ENCODE measurements at regions not wholly inside any gene's neighbourhood (a gene's known extent, or its start where the extent isn't known, plus 50 kb on each side); places are given as distances from the start of the nearest gene placed in this dataset.

- H3K4me1 ChIP-seq (ENCODE audit: control insufficient read depth, low read depth, low read length) = no peaks in the 10 kb centered on the region
Observed at GRCh38 chr9:84079994-84080393, 99.4 kb downstream of the RMI1 start.

GRCh38 chr9:84101964-84102632, 121.5 kb downstream of the RMI1 start:
- Histone ChIP-seq H3K27me3 (ENCODE audit: control insufficient read depth, insufficient read depth, low read length) (peaks cover 29% of the 10 kb centered on the region), H3K27ac (ENCODE audit: low read length) (no peak overlapping the region), H3K4me3 (ENCODE audit: low read length) (peak overlapping the region; percentile 59), H3K9me3 (ENCODE audit: control insufficient read depth, low read depth, low read length) (no peaks in the 10 kb centered on the region), H3K4me1 (ENCODE audit: control insufficient read depth, low read depth, low read length) (peaks cover 3% of the 10 kb centered on the region), H3K36me3 (ENCODE audit: control insufficient read depth, low read depth, low read length) (no peaks in the 10 kb centered on the region), H3K9ac (ENCODE audit: low read length) (no peak overlapping the region)

More at GRCh38 chr9:84079994-84080393, 99.4 kb downstream of the RMI1 start:
- Histone ChIP-seq H3K4me3 (ENCODE audit: low read length) (no peak overlapping the region), H3K36me3 (ENCODE audit: control insufficient read depth, low read depth, low read length) (no peaks in the 10 kb centered on the region), H3K27ac (ENCODE audit: low read length) (no peak overlapping the region), H3K9ac (ENCODE audit: low read length) (no peak overlapping the region), H3K27me3 (ENCODE audit: control insufficient read depth, insufficient read depth, low read length) (no peaks in the 10 kb centered on the region), H3K9me3 (ENCODE audit: control insufficient read depth, low read depth, low read length) (no peaks in the 10 kb centered on the region)

GRCh38 chr9:84103651-84104377, 123.2 kb downstream of the RMI1 start:
- H3K4me3 ChIP-seq (ENCODE audit: low read length) = no peak overlapping the region
- H3K9me3 ChIP-seq (ENCODE audit: control insufficient read depth, low read depth, low read length) = no peaks in the 10 kb centered on the region
- no peak overlapping the region for H3K9ac ChIP-seq (ENCODE audit: low read length)
- H3K36me3 ChIP-seq (ENCODE audit: control insufficient read depth, low read depth, low read length) = no peaks in the 10 kb centered on the region
- H3K27me3 ChIP-seq (ENCODE audit: control insufficient read depth, insufficient read depth, low read length) = peaks cover 29% of the 10 kb centered on the region
- H3K27ac ChIP-seq (ENCODE audit: low read length) = no peak overlapping the region
- H3K4me1 ChIP-seq (ENCODE audit: control insufficient read depth, low read depth, low read length) = peaks cover 3% of the 10 kb centered on the region

GRCh38 chr9:84107081-84107480, 126.5 kb downstream of the RMI1 start:
- no peak overlapping the region for H3K27ac ChIP-seq (ENCODE audit: low read length)
- peaks cover 17% of the 10 kb centered on the region for H3K27me3 ChIP-seq (ENCODE audit: control insufficient read depth, insufficient read depth, low read length)
- H3K4me1 ChIP-seq (ENCODE audit: control insufficient read depth, low read depth, low read length) = peaks cover 1% of the 10 kb centered on the region
- no peak overlapping the region for H3K4me3 ChIP-seq (ENCODE audit: low read length)
- no peaks in the 10 kb centered on the region for H3K9me3 ChIP-seq (ENCODE audit: control insufficient read depth, low read depth, low read length)
- H3K36me3 ChIP-seq (ENCODE audit: control insufficient read depth, low read depth, low read length) = no peaks in the 10 kb centered on the region
- H3K9ac ChIP-seq (ENCODE audit: low read length) = no peak overlapping the region

GRCh38 chr9:84107995-84108394, 127.4 kb downstream of the RMI1 start:
- Histone ChIP-seq H3K4me3 (ENCODE audit: low read length) (no peak overlapping the region), H3K27me3 (ENCODE audit: control insufficient read depth, insufficient read depth, low read length) (peaks cover 8% of the 10 kb centered on the region), H3K36me3 (ENCODE audit: control insufficient read depth, low read depth, low read length) (no peaks in the 10 kb centered on the region), H3K4me1 (ENCODE audit: control insufficient read depth, low read depth, low read length) (no peaks in the 10 kb centered on the region), H3K9ac (ENCODE audit: low read length) (no peak overlapping the region), H3K27ac (ENCODE audit: low read length) (no peak overlapping the region), H3K9me3 (ENCODE audit: control insufficient read depth, low read depth, low read length) (no peaks in the 10 kb centered on the region)

- Histone ChIP-seq H3K36me3 (ENCODE audit: control insufficient read depth, low read depth, low read length) (no peaks in the 10 kb centered on the region), H3K4me3 (ENCODE audit: low read length) (no peak overlapping the region), H3K9ac (ENCODE audit: low read length) (no peak overlapping the region), H3K27me3 (ENCODE audit: control insufficient read depth, insufficient read depth, low read length) (no peaks in the 10 kb centered on the region), H3K27ac (ENCODE audit: low read length) (no peak overlapping the region), H3K9me3 (ENCODE audit: control insufficient read depth, low read depth, low read length) (peaks cover 7% of the 10 kb centered on the region), H3K4me1 (ENCODE audit: control insufficient read depth, low read depth, low read length) (no peaks in the 10 kb centered on the region)
Observed at GRCh38 chr9:84111726-84112125, 131.1 kb downstream of the RMI1 start.

- Histone ChIP-seq H3K4me3 (ENCODE audit: low read length) (no peak overlapping the region), H3K27me3 (ENCODE audit: control insufficient read depth, insufficient read depth, low read length) (no peaks in the 10 kb centered on the region), H3K27ac (ENCODE audit: low read length) (no peak overlapping the region), H3K9me3 (ENCODE audit: control insufficient read depth, low read depth, low read length) (no peaks in the 10 kb centered on the region), H3K9ac (ENCODE audit: low read length) (no peak overlapping the region), H3K36me3 (ENCODE audit: control insufficient read depth, low read depth, low read length) (no peaks in the 10 kb centered on the region), H3K4me1 (ENCODE audit: control insufficient read depth, low read depth, low read length) (no peaks in the 10 kb centered on the region)
Observed at GRCh38 chr9:84121991-84122523, 141.5 kb downstream of the RMI1 start.

- no peak overlapping the region for H3K4me3 ChIP-seq (ENCODE audit: low read length)
Observed at GRCh38 chr9:84122572-84122971, 142.0 kb downstream of the RMI1 start.

GRCh38 chr9:84123648-84124406, 143.2 kb downstream of the RMI1 start:
- H3K9me3 ChIP-seq (ENCODE audit: control insufficient read depth, low read depth, low read length) = no peaks in the 10 kb centered on the region
- H3K4me3 ChIP-seq (ENCODE audit: low read length) = no peak overlapping the region
- no peaks in the 10 kb centered on the region for H3K27me3 ChIP-seq (ENCODE audit: control insufficient read depth, insufficient read depth, low read length)
- no peaks in the 10 kb centered on the region for H3K4me1 ChIP-seq (ENCODE audit: control insufficient read depth, low read depth, low read length)
- no peak overlapping the region for H3K27ac ChIP-seq (ENCODE audit: low read length)
- no peaks in the 10 kb centered on the region for H3K36me3 ChIP-seq (ENCODE audit: control insufficient read depth, low read depth, low read length)
- H3K9ac ChIP-seq (ENCODE audit: low read length) = no peak overlapping the region

More at GRCh38 chr9:84122572-84122971, 142.0 kb downstream of the RMI1 start:
- H3K4me1 ChIP-seq (ENCODE audit: control insufficient read depth, low read depth, low read length) = no peaks in the 10 kb centered on the region
- no peaks in the 10 kb centered on the region for H3K9me3 ChIP-seq (ENCODE audit: control insufficient read depth, low read depth, low read length)
- no peak overlapping the region for H3K27ac ChIP-seq (ENCODE audit: low read length)
- H3K9ac ChIP-seq (ENCODE audit: low read length) = no peak overlapping the region
- H3K27me3 ChIP-seq (ENCODE audit: control insufficient read depth, insufficient read depth, low read length) = no peaks in the 10 kb centered on the region
- no peaks in the 10 kb centered on the region for H3K36me3 ChIP-seq (ENCODE audit: control insufficient read depth, low read depth, low read length)

- Histone ChIP-seq H3K36me3 (ENCODE audit: control insufficient read depth, low read depth, low read length) (no peaks in the 10 kb centered on the region), H3K9ac (ENCODE audit: low read length) (no peak overlapping the region), H3K4me3 (ENCODE audit: low read length) (no peak overlapping the region), H3K27ac (ENCODE audit: low read length) (no peak overlapping the region), H3K4me1 (ENCODE audit: control insufficient read depth, low read depth, low read length) (no peaks in the 10 kb centered on the region), H3K27me3 (ENCODE audit: control insufficient read depth, insufficient read depth, low read length) (no peaks in the 10 kb centered on the region), H3K9me3 (ENCODE audit: control insufficient read depth, low read depth, low read length) (no peaks in the 10 kb centered on the region)
Observed at GRCh38 chr9:84125046-84125445, 144.4 kb downstream of the RMI1 start.

GRCh38 chr9:84129529-84129928, 148.9 kb downstream of the RMI1 start:
- Histone ChIP-seq H3K9me3 (ENCODE audit: control insufficient read depth, low read depth, low read length) (no peaks in the 10 kb centered on the region), H3K36me3 (ENCODE audit: control insufficient read depth, low read depth, low read length) (no peaks in the 10 kb centered on the region), H3K27me3 (ENCODE audit: control insufficient read depth, insufficient read depth, low read length) (no peaks in the 10 kb centered on the region), H3K27ac (ENCODE audit: low read length) (no peak overlapping the region), H3K9ac (ENCODE audit: low read length) (no peak overlapping the region), H3K4me3 (ENCODE audit: low read length) (no peak overlapping the region), H3K4me1 (ENCODE audit: control insufficient read depth, low read depth, low read length) (no peaks in the 10 kb centered on the region)

Data from iPS-18a (cell line).